Thyroid gland (tissue), 4 donors: ENCODE measurements at regions not wholly inside any gene's neighbourhood (a gene's known extent, or its start where the extent isn't known, plus 50 kb on each side); places are given as distances from the start of the nearest gene placed in this dataset.
"Not testable (repeated sequence)": the region's sequence is repeated elsewhere in the genome, so short reads cannot be mapped to it uniquely, and the experiment has no call there.

Source experiments
- DNase-seq, 2 donors: peaks; one replicate each; pipeline ENCODE4 v3.0.0-alpha.2; 2019
- H3K27ac ChIP-seq, 3 donors: fragments of 200-600 bp; sonication (generic); 1 replicate in 2 of 3; 2 replicates in 1 of 3; pipeline ENCODE4 v1.5.1; 2016 to 2019; ENCODE audit warnings: mild to moderate bottlenecking in 1 of 3, moderate library complexity in 1 of 3
- H3K27me3 ChIP-seq: fragments of 200-600 bp; sonication (generic); one replicate; pipeline ENCODE4 v1.5.1; 2019
- H3K36me3 ChIP-seq, 2 donors: fragments of 200-600 bp; sonication (generic); one replicate each; pipeline ENCODE4 v1.5.1; 2016 to 2019
- H3K4me1 ChIP-seq, 2 donors: fragments of 200-600 bp; sonication (generic); one replicate each; pipeline ENCODE4 v1.5.1; 2017 to 2019
- H3K4me3 ChIP-seq, 3 donors: fragments of 200-600 bp; sonication (generic); replicated peaks in 1 of 3; 1 replicate in 2 of 3; 2 replicates in 1 of 3; pipeline ENCODE4 v1.5.1; 2016; ENCODE audit warnings: mild to moderate bottlenecking in 1 of 3
- H3K9me3 ChIP-seq: fragments of 200-600 bp; sonication (generic); one replicate; pipeline ENCODE4 v1.5.1; 2017
- CTCF ChIP-seq, 6 experiments: fragments of 200-600 bp in 3 of 6; fragments of 450-650 bp in 3 of 6; sonication (generic) in 3 of 6; IDR thresholded peaks; one replicate each; pipeline ENCODE4 v1.5.1; 2016 to 2019; ENCODE audit warnings: antibody characterized with exemption in 6 of 6, mild to moderate bottlenecking in 2 of 6, inconsistent platforms in 1 of 6, moderate library complexity in 1 of 6
- POLR2A ChIP-seq, 2 donors: fragments of 450-650 bp; IDR thresholded peaks; one replicate each; pipeline ENCODE4 v1.6.1; 2017; ENCODE audit warnings: antibody characterized with exemption in 2 of 2, mild to moderate bottlenecking in 2 of 2, moderate library complexity in 1 of 2
- WGBS, 2 donors: methylation state at CpG; one replicate each; pipeline ENCODE4 v1.1.5; 2017; 5-methylcytosine and 5-hydroxymethylcytosine counted together
- intact Hi-C: fragments of 100-400 bp; cut with DNase I; formaldehyde crosslinking; loops from one replicate; pipeline ENCODE4 v1.15.1; 2023

- no peak overlapping the region for H3K4me3 ChIP-seq
- H3K9me3 ChIP-seq: no peaks in the 10 kb centered on the region
- intact Hi-C loops: no loop called here
- no peaks in the 10 kb centered on the region for H3K27me3 ChIP-seq
- WGBS, 2 donors: 86 to 90% methylated on average over 2 of the region's 2 CpGs
- no peaks in the 10 kb centered on the region for H3K36me3 ChIP-seq
- no peak for TF ChIP-seq CTCF (IDR thresholded peaks at IDR 0.05)
- no peak for TF ChIP-seq POLR2A (IDR thresholded peaks at IDR 0.05)
- H3K27ac ChIP-seq: no peak overlapping the region
- H3K4me1 ChIP-seq: no peaks in the 10 kb centered on the region
- no peak for DNase-seq
These were observed 634.6 kb downstream of the LRRC70 start for GRCh38 chr5:63213256-63213655.

GRCh38 chr5:63211448-63212132, 633.0 kb downstream of the LRRC70 start:
- H3K4me3 ChIP-seq: no peak overlapping the region
- WGBS, 2 donors: 36 to 51% methylated on average over 2 of the region's 2 CpGs
- H3K4me1 ChIP-seq: no peaks in the 10 kb centered on the region
- no peaks in the 10 kb centered on the region for H3K36me3 ChIP-seq
- H3K9me3 ChIP-seq: no peaks in the 10 kb centered on the region
- intact Hi-C loops: no loop called here
- TF ChIP-seq CTCF (IDR thresholded peaks at IDR 0.05) (no peak), POLR2A (IDR thresholded peaks at IDR 0.05) (no peak)
- H3K27me3 ChIP-seq: no peaks in the 10 kb centered on the region
- H3K27ac ChIP-seq: no peak overlapping the region
- no peak for DNase-seq

GRCh38 chr5:63205976-63206375, 627.4 kb downstream of the LRRC70 start:
- Histone ChIP-seq H3K4me1 (no peaks in the 10 kb centered on the region), H3K9me3 (no peaks in the 10 kb centered on the region), H3K27ac (no peak overlapping the region), H3K27me3 (no peaks in the 10 kb centered on the region), H3K4me3 (no peak overlapping the region), H3K36me3 (no peaks in the 10 kb centered on the region)
- intact Hi-C loops: no loop called here
- TF ChIP-seq POLR2A (IDR thresholded peaks at IDR 0.05) (no peak), CTCF (IDR thresholded peaks at IDR 0.05) (no peak)
- DNase-seq: no peak
- 61 to 75% methylated on average over 2 of the region's 2 CpGs for WGBS, 2 donors

GRCh38 chr5:63201738-63202137, 623.1 kb downstream of the LRRC70 start:
- no peak for DNase-seq
- H3K36me3 ChIP-seq: no peaks in the 10 kb centered on the region
- no peaks in the 10 kb centered on the region for H3K27me3 ChIP-seq
- H3K9me3 ChIP-seq: no peaks in the 10 kb centered on the region
- intact Hi-C loops: no loop called here
- no peak for TF ChIP-seq POLR2A (IDR thresholded peaks at IDR 0.05)
- no peak for TF ChIP-seq CTCF (IDR thresholded peaks at IDR 0.05)
- H3K4me1 ChIP-seq: no peaks in the 10 kb centered on the region
- H3K4me3 ChIP-seq: no peak overlapping the region
- H3K27ac ChIP-seq: no peak overlapping the region
- 65 to 74% methylated on average over 2 of the region's 2 CpGs for WGBS, 2 donors

GRCh38 chr5:63194126-63194525, 615.5 kb downstream of the LRRC70 start:
- TF ChIP-seq POLR2A (IDR thresholded peaks at IDR 0.05) (no peak), CTCF (IDR thresholded peaks at IDR 0.05) (no peak)
- H3K4me1 ChIP-seq: no peaks in the 10 kb centered on the region
- WGBS, 2 donors: 41 to 42% methylated on average over 3 of the region's 3 CpGs
- no peak overlapping the region for H3K27ac ChIP-seq
- no peaks in the 10 kb centered on the region for H3K9me3 ChIP-seq
- no peak overlapping the region for H3K4me3 ChIP-seq
- no peaks in the 10 kb centered on the region for H3K36me3 ChIP-seq
- H3K27me3 ChIP-seq: no peaks in the 10 kb centered on the region
- intact Hi-C loops: no loop called here
- no peak for DNase-seq

- WGBS, 2 donors: 95 to 100% methylated on average over 1 of the region's 1 CpG
- H3K27ac ChIP-seq, H3K9me3 ChIP-seq, H3K4me3 ChIP-seq, H3K36me3 ChIP-seq, H3K27me3 ChIP-seq, DNase-seq, intact Hi-C loops, H3K4me1 ChIP-seq: not testable (repeated sequence)
These were observed 601.6 kb downstream of the LRRC70 start for GRCh38 chr5:63180190-63180589.
